HEK293T (cell line): ENCODE measurements at regions not wholly inside any gene's neighbourhood (a gene's known extent, or its start where the extent isn't known, plus 50 kb on each side); places are given as distances from the start of the nearest gene placed in this dataset.

ENCODE experiments used
- BHLHE40 ChIP-seq: fragments of 450-650 bp; IDR thresholded peaks from 2 replicates; pipeline ENCODE4 v1.6.1; 2016; ENCODE audit warnings: mild to moderate bottlenecking, moderate library complexity, borderline replicate concordance
- CTBP1 ChIP-seq: fragments of 450-650 bp; IDR thresholded peaks from 2 replicates; pipeline ENCODE4 v1.6.1; 2016; ENCODE audit warnings: borderline replicate concordance
- ELF4 ChIP-seq: fragments of 450-650 bp; IDR thresholded peaks from 2 replicates; pipeline ENCODE4 v1.6.1; 2017; ENCODE audit warnings: antibody characterized with exemption
- FOXA1 ChIP-seq: fragments of 450-650 bp; IDR thresholded peaks from 2 replicates; pipeline ENCODE4 v1.6.1; 2016; ENCODE audit warnings: mild to moderate bottlenecking
- FOXM1 ChIP-seq: fragments of 450-650 bp; IDR thresholded peaks from 2 replicates; pipeline ENCODE4 v1.6.1; 2017; ENCODE audit warnings: mild to moderate bottlenecking, borderline replicate concordance
- PKNOX1 ChIP-seq: fragments of 450-650 bp; IDR thresholded peaks from 2 replicates; pipeline ENCODE4 v1.6.1; 2016
- SP1 ChIP-seq: fragments of 450-650 bp; IDR thresholded peaks from 2 replicates; pipeline ENCODE4 v1.6.1; 2017
- SUZ12 ChIP-seq: fragments of 450-650 bp; IDR thresholded peaks from 2 replicates; pipeline ENCODE4 v1.6.1; 2016; ENCODE audit warnings: mild to moderate bottlenecking
- TARDBP ChIP-seq: fragments of 450-650 bp; IDR thresholded peaks from 2 replicates; pipeline ENCODE4 v1.6.1; 2016
- ZNF384 ChIP-seq: fragments of 450-650 bp; IDR thresholded peaks from 2 replicates; pipeline ENCODE4 v1.6.1; 2016

- no peak for TF ChIP-seq ELF4
- TF ChIP-seq ZNF384: no peak
- TF ChIP-seq BHLHE40: no peak
- no peak for TF ChIP-seq FOXM1
- TF ChIP-seq SUZ12: no peak
- no peak for TF ChIP-seq TARDBP
- TF ChIP-seq SP1: no peak
- TF ChIP-seq CTBP1: no peak
- TF ChIP-seq FOXA1: no peak
- no peak for TF ChIP-seq PKNOX1
These were observed 462.3 kb upstream of the JARID2 start for GRCh38 chr6:14783594-14783993.
